Stimulated activated naive CD8-positive, alpha-beta T cell treated with anti-CD3 and anti-CD28 coated beads, Interleukin-15, Interleukin-2, amounts not matched to agents 100 ng/mL and 50 ng/mL, for 24 hours (primary cell): ENCODE measurements at regions not wholly inside any gene's neighbourhood (a gene's known extent, or its start where the extent isn't known, plus 50 kb on each side); places are given as distances from the start of the nearest gene placed in this dataset.
"Not testable (repeated sequence)": the region's sequence is repeated elsewhere in the genome, so short reads cannot be mapped to it uniquely, and the experiment has no call there.

Experiments
- H3K27ac Mint-ChIP-seq: one replicate; pipeline ENCODE4 v1.8.0; 2021; ENCODE audit warnings: mild to moderate bottlenecking, mixed read lengths
- H3K27me3 Mint-ChIP-seq: one replicate; pipeline ENCODE4 v1.8.0; 2021; ENCODE audit warnings: mixed read lengths
- H3K36me3 Mint-ChIP-seq: one replicate; pipeline ENCODE4 v1.8.0; 2021; ENCODE audit warnings: low read depth, mixed read lengths
- H3K4me1 Mint-ChIP-seq: one replicate; pipeline ENCODE4 v1.8.0; 2021; ENCODE audit warnings: low read depth, mixed read lengths
- H3K4me3 Mint-ChIP-seq: one replicate; pipeline ENCODE4 v1.8.0; 2021; ENCODE audit warnings: mild to moderate bottlenecking, mixed read lengths
- H3K9me3 Mint-ChIP-seq: one replicate; pipeline ENCODE4 v1.8.0; 2021; ENCODE audit warnings: mixed read lengths

DNA sequence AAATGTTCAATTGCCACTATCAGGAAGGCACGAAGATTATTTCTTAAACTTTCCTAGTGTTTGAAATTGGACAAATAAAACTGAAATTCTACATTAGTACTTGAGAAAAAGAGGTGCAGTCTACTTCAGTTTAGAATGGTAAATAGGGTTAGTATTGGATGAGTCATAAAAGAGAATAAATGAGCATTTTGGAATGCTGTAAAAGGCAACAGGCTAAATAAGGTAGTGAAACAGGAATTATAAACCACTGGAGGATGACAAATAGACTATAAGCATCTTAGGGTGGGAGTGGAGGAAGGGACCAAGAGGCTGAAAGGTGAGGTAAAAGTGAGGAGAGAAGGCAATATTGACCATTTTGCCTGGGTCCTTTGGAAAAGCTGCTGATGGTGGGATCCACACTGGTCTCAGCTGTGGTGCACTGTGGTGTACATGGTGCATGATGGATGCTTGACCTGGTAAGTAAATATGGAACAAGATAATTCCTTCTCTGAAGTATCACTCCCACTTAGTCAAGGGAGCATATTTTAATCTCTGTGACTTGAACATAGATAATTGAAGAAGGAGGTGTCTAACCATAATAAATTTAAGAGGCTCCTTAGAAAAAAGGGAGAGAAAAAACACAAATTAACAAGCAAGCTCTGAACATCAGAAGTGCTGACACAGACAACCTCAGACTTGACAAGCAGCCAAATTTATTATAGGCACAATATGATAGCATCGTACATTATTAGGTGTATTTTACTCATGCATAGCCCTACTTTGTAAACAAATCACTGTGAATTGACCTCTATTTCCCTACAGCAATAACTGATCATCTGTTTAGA, 76.4 kb upstream of the SCIN start:
- H3K27ac Mint-ChIP-seq: no peak overlapping the region

DNA sequence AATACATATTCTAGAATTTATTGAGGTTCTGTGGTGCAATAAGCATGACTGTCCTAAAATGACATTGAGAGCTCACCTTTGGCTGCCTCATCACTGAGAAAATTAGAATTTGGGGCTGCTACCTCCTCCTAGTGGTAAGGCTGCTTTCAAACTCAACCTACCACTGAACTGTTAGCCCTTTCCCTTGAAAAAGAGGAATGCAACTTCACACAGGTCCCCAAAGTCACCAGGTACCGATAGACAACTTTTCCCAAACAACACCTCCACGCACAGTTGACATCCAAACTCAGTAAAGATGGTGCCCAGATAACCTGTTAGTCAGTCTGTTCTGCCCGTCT, 75.9 kb upstream of the SCIN start:
- no peak overlapping the region for H3K4me3 Mint-ChIP-seq
- H3K4me1 Mint-ChIP-seq: no peaks in the 10 kb centered on the region
- no peaks in the 10 kb centered on the region for H3K9me3 Mint-ChIP-seq
- H3K27me3 Mint-ChIP-seq: peaks cover 7% of the 10 kb centered on the region
- H3K27ac Mint-ChIP-seq: no peak overlapping the region
- no peaks in the 10 kb centered on the region for H3K36me3 Mint-ChIP-seq

More for the DNA sequence above, 76.4 kb upstream of the SCIN start:
- peaks cover 7% of the 10 kb centered on the region for H3K27me3 Mint-ChIP-seq
- no peaks in the 10 kb centered on the region for H3K9me3 Mint-ChIP-seq
- H3K4me3 Mint-ChIP-seq: no peak overlapping the region
- no peaks in the 10 kb centered on the region for H3K4me1 Mint-ChIP-seq
- no peaks in the 10 kb centered on the region for H3K36me3 Mint-ChIP-seq

DNA sequence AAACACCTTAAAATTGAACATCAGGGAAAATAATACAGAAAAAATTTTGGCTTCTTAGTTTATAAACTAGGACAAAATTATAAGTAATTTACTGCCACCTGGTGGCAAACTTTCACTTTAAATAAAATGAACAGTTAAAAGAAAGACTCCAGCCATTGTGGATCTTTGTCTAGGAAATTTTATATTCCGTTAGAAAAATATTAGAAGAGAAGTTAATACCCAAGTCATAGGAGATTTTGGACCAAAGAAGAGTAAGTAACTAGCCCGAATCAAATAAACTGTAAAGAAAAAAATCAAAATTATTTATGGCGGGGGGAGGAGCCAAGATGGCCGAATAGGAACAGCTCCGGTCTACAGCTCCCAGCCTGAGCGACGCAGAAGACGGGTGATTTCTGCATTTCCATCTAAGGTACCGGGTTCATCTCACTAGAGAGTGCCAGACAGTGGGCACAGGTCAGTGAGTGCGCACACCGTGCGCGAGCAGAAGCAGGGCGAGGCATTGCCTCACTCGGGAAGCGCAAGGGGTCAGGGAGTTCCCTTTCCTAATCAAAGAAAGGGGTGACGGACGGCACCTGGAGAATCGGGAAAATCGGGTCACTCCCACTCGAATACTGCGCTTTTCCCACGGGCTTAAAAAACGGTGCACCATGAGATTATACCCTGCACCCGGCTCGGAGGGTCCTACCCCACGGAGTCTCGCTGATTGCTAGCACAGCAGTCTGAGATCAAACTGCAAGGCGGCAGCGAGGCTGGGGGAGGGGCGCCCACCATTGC, 73.4 kb upstream of the SCIN start:
- not testable (repeated sequence) for H3K36me3 Mint-ChIP-seq, H3K4me1 Mint-ChIP-seq, H3K27me3 Mint-ChIP-seq, H3K9me3 Mint-ChIP-seq, H3K27ac Mint-ChIP-seq
- peak overlapping the region; percentile 34 for H3K4me3 Mint-ChIP-seq

DNA sequence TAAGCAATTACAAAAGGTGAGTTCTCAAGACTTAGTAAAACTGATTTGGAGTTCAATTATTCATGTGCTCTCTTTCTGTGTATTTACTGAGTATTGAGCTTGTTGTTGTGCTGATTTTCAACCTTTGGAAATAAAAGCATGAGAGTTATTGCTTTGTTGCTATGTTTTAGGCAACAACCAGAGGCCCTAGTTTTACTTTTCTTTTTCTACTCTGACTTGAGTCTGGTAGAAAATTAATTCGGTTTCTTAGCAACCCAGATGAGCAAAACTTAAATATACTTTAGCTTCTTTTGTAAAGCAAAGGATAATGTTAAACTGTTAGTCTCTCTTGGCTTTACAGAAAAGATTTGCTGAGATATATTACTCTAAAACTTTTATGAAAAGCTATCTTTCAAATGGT, 66.4 kb upstream of the SCIN start:
- H3K9me3 Mint-ChIP-seq: no peaks in the 10 kb centered on the region
- H3K4me1 Mint-ChIP-seq: no peaks in the 10 kb centered on the region
- H3K27me3 Mint-ChIP-seq: no peaks in the 10 kb centered on the region
- H3K27ac Mint-ChIP-seq: no peak overlapping the region
- no peaks in the 10 kb centered on the region for H3K36me3 Mint-ChIP-seq
- H3K4me3 Mint-ChIP-seq: no peak overlapping the region

DNA sequence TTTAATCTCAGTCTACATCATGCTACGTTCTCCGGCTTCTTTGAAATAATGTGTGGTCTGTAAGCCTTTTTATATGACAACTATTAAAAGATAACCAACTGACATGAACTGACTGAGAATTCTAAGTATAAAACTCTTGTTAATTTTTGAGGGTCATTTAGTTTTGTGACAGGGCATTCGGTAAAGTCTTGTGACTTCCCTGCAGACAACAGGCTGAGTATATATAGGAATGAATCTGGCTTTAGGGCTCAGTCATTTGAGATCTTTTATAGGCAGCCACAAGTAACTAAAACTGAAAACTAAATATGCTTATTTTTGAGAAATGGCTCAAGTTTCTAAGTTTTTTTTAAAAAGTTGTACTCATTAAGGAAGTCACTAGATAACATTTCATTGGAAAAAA, 62.5 kb upstream of the SCIN start:
- no peaks in the 10 kb centered on the region for H3K4me1 Mint-ChIP-seq
- no peak overlapping the region for H3K27ac Mint-ChIP-seq
- no peaks in the 10 kb centered on the region for H3K36me3 Mint-ChIP-seq
- H3K27me3 Mint-ChIP-seq: peaks cover 4% of the 10 kb centered on the region
- no peak overlapping the region for H3K4me3 Mint-ChIP-seq
- H3K9me3 Mint-ChIP-seq: no peaks in the 10 kb centered on the region

DNA sequence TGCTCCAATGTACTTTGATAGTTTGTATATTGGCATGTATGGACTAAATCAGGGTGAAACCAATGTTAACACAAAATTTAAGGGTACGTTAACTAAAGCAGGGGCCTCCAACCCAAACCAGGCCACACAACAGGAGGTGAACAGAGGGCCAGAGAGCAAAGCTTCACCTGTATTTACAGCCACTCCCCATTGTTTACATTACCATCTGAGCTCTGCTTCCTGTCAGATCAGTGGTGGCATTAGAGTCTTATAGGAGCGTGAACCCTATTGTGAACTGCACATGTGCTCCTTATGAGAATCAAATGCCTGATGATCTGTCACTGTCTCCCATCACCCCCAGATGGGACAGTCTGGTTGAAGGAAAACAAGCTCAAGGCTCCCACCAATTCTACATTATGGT, 62.0 kb upstream of the SCIN start:
- peaks cover 4% of the 10 kb centered on the region for H3K27me3 Mint-ChIP-seq
- no peak overlapping the region for H3K27ac Mint-ChIP-seq
- no peak overlapping the region for H3K4me3 Mint-ChIP-seq
- no peaks in the 10 kb centered on the region for H3K4me1 Mint-ChIP-seq
- no peaks in the 10 kb centered on the region for H3K36me3 Mint-ChIP-seq
- no peaks in the 10 kb centered on the region for H3K9me3 Mint-ChIP-seq

DNA sequence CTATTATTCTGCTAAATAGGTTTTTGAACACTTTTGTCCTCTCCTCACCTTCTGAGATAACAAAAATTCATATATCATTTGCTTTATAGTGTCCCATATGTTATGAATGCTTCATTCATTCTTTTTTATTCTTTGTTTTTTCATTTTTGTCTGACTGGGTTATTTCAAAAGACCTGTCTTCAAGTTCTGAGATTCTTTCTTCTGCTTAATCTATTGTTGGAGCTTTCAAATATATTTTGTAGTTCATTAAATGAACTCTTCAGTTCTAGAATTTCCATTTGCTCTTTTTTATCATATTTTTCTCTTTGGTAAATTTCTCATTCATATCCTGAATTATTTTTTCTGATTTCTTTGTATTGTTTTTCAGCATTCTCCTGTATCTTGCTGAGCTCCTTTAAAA, 53.1 kb upstream of the SCIN start:
- Mint-ChIP-seq H3K36me3 (no peaks in the 10 kb centered on the region), H3K4me3 (no peak overlapping the region), H3K9me3 (peaks cover 15% of the 10 kb centered on the region)

DNA sequence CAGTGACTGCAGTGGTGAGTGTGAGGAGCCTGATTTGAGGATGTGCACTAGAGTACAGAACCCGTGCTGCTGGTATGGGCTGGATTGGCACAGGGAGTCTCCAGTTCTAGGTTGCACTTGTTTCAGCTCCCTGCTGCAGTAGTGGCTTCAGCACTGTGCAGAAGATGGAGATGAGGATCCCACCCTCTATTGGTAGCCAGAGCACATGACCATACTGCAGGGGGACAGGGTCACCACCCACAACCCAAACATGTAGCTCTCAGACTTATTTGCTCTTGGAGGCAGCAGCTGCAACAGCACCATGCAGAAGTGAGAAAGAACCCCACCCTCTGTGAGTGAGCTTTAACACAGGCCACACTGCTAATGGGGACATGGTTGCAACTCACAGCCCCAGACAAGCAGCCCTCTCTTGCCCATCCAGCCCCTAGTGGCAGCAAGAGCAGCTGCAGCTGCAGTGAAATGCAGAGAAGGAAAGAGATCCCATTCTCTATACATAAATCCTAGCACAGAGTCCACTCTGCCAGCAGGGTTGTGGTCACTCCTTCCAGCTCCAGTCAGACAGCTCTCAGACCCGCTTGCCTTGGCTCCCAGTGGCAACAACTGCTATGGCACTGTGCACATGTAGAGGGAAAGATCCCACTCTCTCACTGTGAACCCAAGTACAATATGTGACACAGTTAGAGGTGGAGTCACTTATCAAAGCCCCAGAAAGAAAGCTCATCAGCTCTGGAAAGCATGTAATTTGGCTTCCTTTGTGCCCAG, 51.4 kb upstream of the SCIN start:
- H3K36me3 Mint-ChIP-seq: no peaks in the 10 kb centered on the region
- H3K4me1 Mint-ChIP-seq: no peaks in the 10 kb centered on the region
- H3K27ac Mint-ChIP-seq: no peak overlapping the region
- H3K9me3 Mint-ChIP-seq: peaks cover 15% of the 10 kb centered on the region
- no peak overlapping the region for H3K4me3 Mint-ChIP-seq
- H3K27me3 Mint-ChIP-seq: peaks cover 30% of the 10 kb centered on the region

More for the DNA sequence above, 53.1 kb upstream of the SCIN start:
- Mint-ChIP-seq H3K27ac (no peak overlapping the region), H3K27me3 (peaks cover 22% of the 10 kb centered on the region), H3K4me1 (no peaks in the 10 kb centered on the region)

DNA sequence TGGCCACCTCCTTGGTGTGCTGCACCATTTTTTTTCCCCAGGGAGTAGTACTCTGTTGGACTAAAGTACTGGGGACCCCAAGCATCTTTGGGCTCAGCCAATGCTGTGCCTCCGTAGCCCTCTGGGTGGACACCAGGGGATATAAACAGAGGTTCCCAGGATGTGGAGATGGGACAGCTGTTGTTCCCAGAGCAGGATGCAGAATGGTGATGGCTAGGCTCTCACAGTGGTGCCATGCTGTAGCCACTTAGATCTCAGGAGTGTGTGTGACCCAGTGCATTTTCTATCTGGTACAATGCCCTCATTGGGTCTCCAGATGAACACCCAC, 50.9 kb upstream of the SCIN start:
- Mint-ChIP-seq H3K9me3 (peaks cover 15% of the 10 kb centered on the region), H3K4me1 (no peaks in the 10 kb centered on the region), H3K36me3 (no peaks in the 10 kb centered on the region), H3K27me3 (peaks cover 30% of the 10 kb centered on the region), H3K4me3 (no peak overlapping the region), H3K27ac (no peak overlapping the region)
